ENCODE measurements at regions not wholly inside any gene's neighbourhood (a gene's known extent, or its start where the extent isn't known, plus 50 kb on each side); places are given as distances from the start of the nearest gene placed in this dataset.

DNA sequence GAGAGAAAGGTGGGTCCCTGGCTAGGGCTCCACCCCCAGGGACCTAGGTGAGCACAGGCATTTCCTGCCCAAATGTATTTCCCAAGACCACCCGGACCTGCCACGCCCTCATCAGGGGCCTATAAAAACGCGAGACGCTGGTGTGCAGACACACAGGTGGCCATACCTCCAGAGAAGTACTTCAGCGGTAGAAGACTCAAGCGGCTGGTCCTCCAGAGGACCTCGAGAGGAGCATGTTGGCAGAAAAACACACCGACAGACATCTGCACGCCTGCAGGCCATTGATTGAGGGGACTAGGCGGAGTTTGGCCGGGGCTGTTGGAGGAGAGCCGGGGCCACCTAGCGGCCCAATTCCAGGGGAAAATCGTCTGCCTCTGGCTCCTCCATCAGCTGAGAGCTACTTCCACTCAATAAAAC, 695.8 kb upstream of the MMS22L start:
- TF ChIP-seq, protein P1, sequence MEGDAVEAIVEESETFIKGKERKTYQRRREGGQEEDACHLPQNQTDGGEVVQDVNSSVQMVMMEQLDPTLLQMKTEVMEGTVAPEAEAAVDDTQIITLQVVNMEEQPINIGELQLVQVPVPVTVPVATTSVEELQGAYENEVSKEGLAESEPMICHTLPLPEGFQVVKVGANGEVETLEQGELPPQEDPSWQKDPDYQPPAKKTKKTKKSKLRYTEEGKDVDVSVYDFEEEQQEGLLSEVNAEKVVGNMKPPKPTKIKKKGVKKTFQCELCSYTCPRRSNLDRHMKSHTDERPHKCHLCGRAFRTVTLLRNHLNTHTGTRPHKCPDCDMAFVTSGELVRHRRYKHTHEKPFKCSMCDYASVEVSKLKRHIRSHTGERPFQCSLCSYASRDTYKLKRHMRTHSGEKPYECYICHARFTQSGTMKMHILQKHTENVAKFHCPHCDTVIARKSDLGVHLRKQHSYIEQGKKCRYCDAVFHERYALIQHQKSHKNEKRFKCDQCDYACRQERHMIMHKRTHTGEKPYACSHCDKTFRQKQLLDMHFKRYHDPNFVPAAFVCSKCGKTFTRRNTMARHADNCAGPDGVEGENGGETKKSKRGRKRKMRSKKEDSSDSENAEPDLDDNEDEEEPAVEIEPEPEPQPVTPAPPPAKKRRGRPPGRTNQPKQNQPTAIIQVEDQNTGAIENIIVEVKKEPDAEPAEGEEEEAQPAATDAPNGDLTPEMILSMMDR (IDR thresholded peaks at IDR 0.05) = no peak
- no peak for TF ChIP-seq POLR2A (IDR thresholded peaks at IDR 0.05)
